ENCODE measurements at regions not wholly inside any gene's neighbourhood (a gene's known extent, or its start where the extent isn't known, plus 50 kb on each side); places are given as distances from the start of the nearest gene placed in this dataset.

DNA sequence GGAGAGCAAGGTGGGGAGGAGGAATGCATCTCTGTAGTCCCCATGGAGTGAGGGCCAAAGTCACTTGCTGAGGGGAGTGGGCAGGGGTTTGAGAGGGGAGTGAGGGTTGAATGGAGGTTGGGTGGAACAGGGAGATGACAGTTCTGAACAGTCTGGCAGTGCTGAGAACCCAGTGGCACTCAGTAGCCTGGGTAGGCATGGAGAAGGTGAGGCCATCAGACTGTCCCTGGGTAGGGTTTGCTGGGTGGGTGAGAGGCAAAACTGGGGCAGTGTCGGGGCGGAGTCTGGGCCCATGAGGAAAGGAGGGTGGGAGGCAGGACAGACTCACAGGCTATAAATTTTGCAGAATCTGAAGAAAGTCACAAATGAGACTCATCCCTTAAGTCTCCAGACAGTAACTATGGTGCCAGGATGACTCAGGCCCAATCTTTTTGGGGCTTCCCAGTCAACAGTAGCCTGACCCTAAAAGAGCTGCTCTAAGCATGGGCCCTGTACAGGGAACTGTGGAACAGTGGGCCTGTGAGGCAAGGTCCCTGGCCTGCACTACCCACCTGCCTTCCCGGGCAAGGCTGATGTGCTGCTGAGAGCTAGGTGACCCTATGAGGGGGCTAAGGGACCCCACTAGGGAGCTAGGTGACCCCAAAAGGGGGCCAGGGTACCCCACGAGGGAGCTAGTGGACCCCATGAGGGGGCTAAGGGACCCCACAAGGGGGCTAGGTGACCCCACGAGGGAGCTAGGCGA, 51.0 kb upstream of the DMRTB1 start:
- Mint-ChIP-seq H3K27ac (no peak overlapping the region), H3K9me3 (no peaks in the 10 kb centered on the region)

DNA sequence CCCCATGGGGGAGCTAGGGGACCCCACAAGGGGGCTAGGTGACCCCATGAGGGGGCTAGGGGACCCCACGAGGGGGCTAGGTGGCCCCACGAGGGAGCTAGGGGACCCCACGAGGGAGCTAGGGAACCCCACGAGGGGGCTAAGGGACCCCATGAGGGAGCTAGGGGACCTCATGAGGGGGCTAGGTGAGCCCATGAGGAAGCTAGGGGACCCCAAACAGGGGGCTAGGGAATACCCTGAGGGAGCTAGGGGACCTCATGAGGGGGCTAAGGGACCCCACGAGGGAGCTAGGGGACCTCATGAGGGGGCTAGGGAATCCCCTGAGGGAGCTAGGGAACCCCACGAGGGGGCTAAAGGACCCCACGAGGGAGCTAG, 50.5 kb upstream of the DMRTB1 start:
- Mint-ChIP-seq H3K27ac (no peak overlapping the region), H3K4me3 (no peak overlapping the region), H3K36me3 (no peaks in the 10 kb centered on the region)

More for the DNA sequence above, 51.0 kb upstream of the DMRTB1 start:
- H3K4me3 Mint-ChIP-seq: peak overlapping the region in 1 of 4 donors; percentile 28
- H3K36me3 Mint-ChIP-seq: no peaks in the 10 kb centered on the region
- H3K27me3 Mint-ChIP-seq: peaks cover 15% of the 10 kb centered on the region
- peaks cover 0 to 8% (median 3%) of the 10 kb centered on the region in 3 donors for H3K4me1 Mint-ChIP-seq

DNA sequence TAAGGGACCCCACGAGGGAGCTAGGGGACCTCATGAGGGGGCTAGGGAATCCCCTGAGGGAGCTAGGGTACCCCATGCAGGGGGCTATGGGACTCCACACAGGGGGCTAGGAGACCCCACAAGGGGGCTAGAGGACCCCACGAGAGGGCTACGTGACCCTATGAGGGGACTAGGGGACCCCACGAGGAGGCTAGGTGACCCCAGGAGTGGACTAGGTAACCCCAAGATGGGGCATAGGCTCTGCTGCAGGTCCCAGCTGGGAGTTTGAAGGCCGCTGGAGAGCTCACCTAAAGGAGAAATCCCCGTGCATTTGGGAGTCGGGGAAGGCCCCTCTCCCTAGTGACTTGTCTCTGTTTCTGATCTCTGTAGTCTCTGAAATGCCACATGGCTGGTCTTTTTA, 50.0 kb upstream of the DMRTB1 start:
- H3K4me1 Mint-ChIP-seq: peaks cover 0 to 8% (median 3%) of the 10 kb centered on the region in 3 donors

More for the DNA sequence above, 50.5 kb upstream of the DMRTB1 start:
- Mint-ChIP-seq H3K9me3 (no peaks in the 10 kb centered on the region), H3K4me1 (peaks cover 0 to 8% (median 3%) of the 10 kb centered on the region in 3 donors), H3K27me3 (peaks cover 15% of the 10 kb centered on the region)

More for the DNA sequence above, 50.0 kb upstream of the DMRTB1 start:
- H3K27me3 Mint-ChIP-seq: peaks cover 15% of the 10 kb centered on the region
- no peaks in the 10 kb centered on the region for H3K9me3 Mint-ChIP-seq
- H3K36me3 Mint-ChIP-seq: no peaks in the 10 kb centered on the region
- H3K4me3 Mint-ChIP-seq: no peak overlapping the region
- peak overlapping the region in 1 of 3 donors; percentile 65 for H3K27ac Mint-ChIP-seq
